Nephron progenitor cell (in vitro differentiated cells): ENCODE measurements at regions not wholly inside any gene's neighbourhood (a gene's known extent, or its start where the extent isn't known, plus 50 kb on each side); places are given as distances from the start of the nearest gene placed in this dataset.

ENCODE experiments used
- DNase-seq: peaks from one replicate; pipeline ENCODE4 v3.0.0; 2021
- H3K27ac Mint-ChIP-seq: 2 replicates; pipeline ENCODE4 v1.8.0; 2021; ENCODE audit warnings: mild to moderate bottlenecking, moderate library complexity, mixed read lengths
- H3K27me3 Mint-ChIP-seq: 2 replicates; pipeline ENCODE4 v1.8.0; 2021; ENCODE audit warnings: mild to moderate bottlenecking, low read depth, mixed read lengths; ENCODE audit not compliant: poor library complexity
- H3K36me3 Mint-ChIP-seq: 2 replicates; pipeline ENCODE4 v1.8.0; 2021; ENCODE audit warnings: low read depth, mixed read lengths
- H3K4me1 Mint-ChIP-seq: 2 replicates; pipeline ENCODE4 v1.8.0; 2021; ENCODE audit warnings: mixed read lengths
- H3K4me3 Mint-ChIP-seq: 2 replicates; pipeline ENCODE4 v1.8.0; 2021; ENCODE audit warnings: mild to moderate bottlenecking, moderate library complexity, mixed read lengths
- H3K9me3 Mint-ChIP-seq: 2 replicates; pipeline ENCODE4 v1.8.0; 2021; ENCODE audit warnings: mild to moderate bottlenecking, moderate library complexity, mixed read lengths
- CTCF ChIP-seq: fragments of 200-600 bp; sonication (generic); IDR thresholded peaks from 2 replicates; pipeline ENCODE4 v1.5.0; 2021; ENCODE audit warnings: antibody characterized with exemption

DNA sequence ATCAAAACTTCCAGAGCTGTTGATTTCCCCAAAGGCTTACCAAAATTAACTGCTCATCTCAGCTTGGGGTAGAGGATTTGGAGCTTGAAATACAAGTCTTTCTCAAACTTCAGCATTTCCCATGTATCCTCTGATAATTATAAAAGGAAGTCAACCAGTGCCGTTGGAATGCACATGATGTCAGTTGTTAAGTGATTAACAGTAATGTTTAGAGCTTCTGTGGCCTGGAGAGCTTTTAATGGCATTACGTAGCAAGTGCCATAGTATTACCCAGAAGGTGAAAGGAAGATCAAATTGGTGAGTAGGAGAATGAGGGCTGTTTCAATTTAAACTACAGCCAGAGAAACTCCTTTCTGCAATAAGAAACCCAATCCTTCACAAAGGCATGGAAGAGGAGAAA, 62.5 kb upstream of the PTPRR start:
- H3K4me1 Mint-ChIP-seq, result peaks cover 35% of the 10 kb centered on the region
- H3K4me3 Mint-ChIP-seq, result peak overlapping the region; percentile 29
- no peak for TF ChIP-seq CTCF
- no peaks in the 10 kb centered on the region for H3K36me3 Mint-ChIP-seq
- H3K27me3 Mint-ChIP-seq, result no peaks in the 10 kb centered on the region
- peak overlapping the region; percentile 48 for H3K27ac Mint-ChIP-seq
- H3K9me3 Mint-ChIP-seq, result no peaks in the 10 kb centered on the region
- no peak for DNase-seq

DNA sequence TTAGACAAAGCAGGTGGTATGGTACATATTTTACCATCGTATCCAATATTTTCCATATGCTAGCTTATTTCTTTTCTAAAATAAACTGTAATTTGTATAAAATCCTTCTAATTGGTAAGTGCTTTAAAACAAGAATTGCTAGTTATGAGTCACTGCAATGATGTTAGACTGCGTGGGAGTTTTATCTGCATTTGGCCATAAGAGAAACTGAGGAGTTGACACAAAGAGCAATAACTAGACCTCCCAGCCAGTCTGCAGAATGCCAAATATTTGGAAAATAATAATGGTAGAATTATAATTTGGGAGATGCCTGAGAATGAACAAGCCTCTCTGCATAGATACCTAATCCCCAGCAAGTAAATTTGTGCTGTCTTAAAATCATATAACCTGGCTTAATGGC, 61.7 kb upstream of the PTPRR start:
- no peaks in the 10 kb centered on the region for H3K27me3 Mint-ChIP-seq
- peaks cover 35% of the 10 kb centered on the region for H3K4me1 Mint-ChIP-seq
- H3K4me3 Mint-ChIP-seq, result no peak overlapping the region
- no peak overlapping the region for H3K27ac Mint-ChIP-seq
- no peak for DNase-seq
- H3K9me3 Mint-ChIP-seq, result no peaks in the 10 kb centered on the region
- TF ChIP-seq CTCF, result no peak
- H3K36me3 Mint-ChIP-seq, result no peaks in the 10 kb centered on the region

DNA sequence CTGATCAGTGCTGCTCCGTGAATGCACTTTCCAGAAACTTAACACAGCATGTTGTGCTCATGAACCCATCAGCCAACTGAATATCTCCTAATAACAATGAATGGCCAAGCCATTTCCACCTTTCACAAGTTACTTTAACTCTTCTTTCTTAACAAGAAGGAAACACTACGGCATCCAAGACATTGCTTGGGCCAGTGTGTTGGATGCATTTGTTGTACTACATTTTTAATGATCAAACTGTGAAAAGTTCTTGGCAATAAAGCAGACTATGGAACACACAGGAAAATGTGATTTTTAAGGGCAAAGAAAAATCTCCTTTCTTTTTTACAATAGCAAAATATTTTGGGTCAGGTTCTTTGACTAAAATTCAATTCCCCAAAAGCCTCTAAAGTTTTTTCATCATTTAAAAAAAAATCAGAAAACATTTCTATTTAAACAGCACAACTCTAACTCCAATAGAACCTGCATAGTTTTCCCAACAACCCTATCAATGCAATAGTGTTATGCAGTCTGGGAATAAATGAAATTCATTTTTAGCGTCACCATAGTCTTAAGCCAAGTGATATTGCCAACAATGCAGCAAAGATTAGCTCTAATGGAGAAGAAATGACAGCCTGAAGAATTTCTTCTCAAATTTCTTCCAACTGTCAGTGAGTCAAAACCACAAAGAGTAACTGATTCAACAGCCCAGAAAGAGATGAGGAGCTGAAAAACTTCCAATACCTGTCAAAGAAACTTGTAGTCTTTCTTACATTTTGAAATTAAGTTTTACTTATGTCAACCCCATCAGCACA, 50.7 kb upstream of the PTPRR start:
- no peaks in the 10 kb centered on the region for H3K27me3 Mint-ChIP-seq
- no peak overlapping the region for H3K4me3 Mint-ChIP-seq
- no peak overlapping the region for H3K27ac Mint-ChIP-seq
- no peaks in the 10 kb centered on the region for H3K9me3 Mint-ChIP-seq
- peaks cover 5% of the 10 kb centered on the region for H3K4me1 Mint-ChIP-seq
- no peak for TF ChIP-seq CTCF
- H3K36me3 Mint-ChIP-seq, result no peaks in the 10 kb centered on the region
- no peak for DNase-seq
